SHP77 treated with DMSO at 0.1 percent for 48 hours (cell line): ENCODE measurements at regions not wholly inside any gene's neighbourhood (a gene's known extent, or its start where the extent isn't known, plus 50 kb on each side); places are given as distances from the start of the nearest gene placed in this dataset.

Experiments
- DNase-seq: peaks from one replicate; lab custom pipeline; 2025; lab: John Stamatoyannopoulos, UW

DNA sequence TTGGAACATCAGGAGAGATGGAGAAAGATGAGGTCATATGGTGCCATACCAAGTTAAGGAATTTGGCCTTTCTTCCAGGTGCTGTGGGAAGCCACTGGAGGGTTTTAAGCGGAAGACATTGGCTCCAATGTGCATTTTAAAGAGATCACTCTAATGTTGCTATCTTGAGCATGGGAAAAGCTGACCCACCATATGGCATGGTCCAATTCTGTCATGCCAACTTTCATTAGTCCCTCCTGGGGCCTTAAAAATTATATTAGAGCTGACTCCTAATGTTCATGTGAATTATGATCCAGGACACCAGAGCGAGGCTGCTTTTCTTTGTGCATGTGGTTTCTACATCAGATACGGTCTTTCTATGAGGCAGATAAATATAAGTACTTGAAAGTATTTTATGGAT is 335.0 kb upstream of the TSHZ2 start:
- DNase-seq = no peak

DNA sequence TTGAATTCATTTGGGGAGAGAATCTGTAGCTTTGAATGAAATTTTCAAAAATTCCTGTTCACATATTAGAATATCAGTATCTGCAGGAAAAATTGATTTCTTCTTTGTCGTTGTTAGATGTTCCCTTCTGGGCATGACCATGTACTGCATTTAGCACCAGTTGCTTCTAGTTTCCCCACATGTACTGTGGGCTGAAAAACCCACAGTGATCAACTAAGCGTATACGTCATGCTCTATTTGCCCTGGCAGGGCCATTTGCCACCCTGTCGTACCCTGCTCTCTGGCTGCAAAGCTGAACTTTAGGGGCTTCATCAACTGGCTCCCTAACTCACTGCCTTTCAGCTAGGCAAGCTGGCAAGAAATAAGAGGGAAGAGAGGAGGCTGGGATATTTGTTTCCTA is 340.7 kb upstream of the TSHZ2 start:
- no peak for DNase-seq

DNA sequence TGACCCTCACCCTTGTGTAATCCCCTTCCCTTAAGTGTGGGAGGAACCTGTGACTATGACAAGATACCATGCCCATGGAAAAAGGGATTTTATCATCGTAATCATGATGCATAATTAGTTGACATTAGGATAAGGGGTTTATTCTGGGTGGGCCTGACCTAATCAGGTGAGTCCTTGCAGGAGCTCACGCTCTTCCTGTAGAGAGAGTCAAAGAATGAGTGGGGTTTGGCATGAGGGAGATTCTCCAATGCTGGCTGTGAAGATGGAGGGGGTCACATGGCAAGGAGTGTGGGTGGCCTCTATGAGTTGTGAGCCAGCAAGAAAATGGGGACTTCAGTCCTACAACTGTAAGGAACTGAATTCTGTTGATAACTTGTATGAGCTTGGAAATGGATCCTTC is 342.0 kb upstream of the TSHZ2 start:
- no peak for DNase-seq

DNA sequence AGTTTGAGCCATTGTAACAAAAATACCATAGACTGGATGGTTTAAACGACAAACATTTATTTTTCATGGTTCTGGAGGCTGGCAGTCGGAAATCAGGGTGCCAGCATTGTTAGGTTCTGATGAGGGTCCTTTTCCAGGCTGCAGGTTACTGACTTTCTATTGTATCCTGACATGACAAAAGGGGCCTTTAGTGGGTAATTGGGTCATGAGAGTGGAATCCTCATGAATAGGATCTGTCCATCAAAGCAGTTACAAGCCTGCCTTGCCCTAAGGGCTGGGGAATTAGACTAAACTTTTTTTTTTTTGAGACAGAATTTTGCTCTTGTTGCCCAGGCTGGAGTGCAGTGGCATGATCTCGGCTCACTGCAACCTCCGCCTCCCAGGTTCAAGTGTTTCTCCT is 347.9 kb upstream of the TSHZ2 start:
- DNase-seq = no peak

DNA sequence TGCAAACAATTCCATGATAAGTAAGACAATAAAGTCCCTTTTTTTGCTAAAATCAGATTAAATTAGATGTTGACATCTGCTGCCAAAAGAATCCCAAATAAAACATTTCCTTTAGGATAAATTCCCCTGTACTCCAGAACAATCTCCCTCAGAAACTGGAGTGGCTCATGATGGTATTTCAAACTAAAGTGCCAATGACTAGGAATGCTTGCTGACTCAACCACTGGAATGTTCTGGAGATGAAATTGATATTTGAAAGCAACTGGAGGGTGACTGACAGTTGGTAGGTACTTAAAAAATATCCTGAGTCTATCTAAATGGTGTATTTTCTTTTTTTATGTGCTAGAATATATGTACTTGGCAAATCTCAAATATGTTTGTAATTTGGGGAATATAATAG is 350.1 kb upstream of the TSHZ2 start:
- no peak for DNase-seq

- DNase-seq = no peak
Measured at GRCh38 chr20:52621401-52621800, 350.8 kb upstream of the TSHZ2 start.

- DNase-seq = no peak
Measured at GRCh38 chr20:52619671-52620070, 352.5 kb upstream of the TSHZ2 start.

DNA sequence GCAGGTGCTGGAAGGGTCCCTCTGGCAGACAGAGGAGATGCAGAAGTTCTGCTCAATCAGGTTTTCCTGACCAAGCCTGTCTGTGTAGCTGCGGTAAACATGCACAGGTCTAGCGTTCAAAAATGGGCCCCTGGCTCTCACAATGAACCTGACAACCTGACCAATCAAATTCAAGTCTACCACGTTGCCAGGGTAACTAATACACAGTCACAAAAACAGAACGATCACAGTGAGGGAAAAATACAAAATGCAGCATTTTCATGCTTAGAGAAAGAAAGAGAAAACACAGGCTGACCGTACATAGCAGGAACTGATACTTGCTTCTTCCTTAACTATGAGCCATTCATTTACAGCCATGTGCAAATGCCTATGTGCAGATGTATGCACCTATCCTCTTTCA is 353.1 kb upstream of the TSHZ2 start:
- no peak for DNase-seq

GRCh38 chr20:52616629-52617028 is 355.5 kb upstream of the TSHZ2 start:
- no peak for DNase-seq

- no peak for DNase-seq
Measured at GRCh38 chr20:52614051-52614863, 357.9 kb upstream of the TSHZ2 start.

- DNase-seq = no peak
Measured at GRCh38 chr20:52612046-52612632, 360.0 kb upstream of the TSHZ2 start.

GRCh38 chr20:52610749-52611148 is 361.4 kb upstream of the TSHZ2 start:
- DNase-seq = no peak

DNA sequence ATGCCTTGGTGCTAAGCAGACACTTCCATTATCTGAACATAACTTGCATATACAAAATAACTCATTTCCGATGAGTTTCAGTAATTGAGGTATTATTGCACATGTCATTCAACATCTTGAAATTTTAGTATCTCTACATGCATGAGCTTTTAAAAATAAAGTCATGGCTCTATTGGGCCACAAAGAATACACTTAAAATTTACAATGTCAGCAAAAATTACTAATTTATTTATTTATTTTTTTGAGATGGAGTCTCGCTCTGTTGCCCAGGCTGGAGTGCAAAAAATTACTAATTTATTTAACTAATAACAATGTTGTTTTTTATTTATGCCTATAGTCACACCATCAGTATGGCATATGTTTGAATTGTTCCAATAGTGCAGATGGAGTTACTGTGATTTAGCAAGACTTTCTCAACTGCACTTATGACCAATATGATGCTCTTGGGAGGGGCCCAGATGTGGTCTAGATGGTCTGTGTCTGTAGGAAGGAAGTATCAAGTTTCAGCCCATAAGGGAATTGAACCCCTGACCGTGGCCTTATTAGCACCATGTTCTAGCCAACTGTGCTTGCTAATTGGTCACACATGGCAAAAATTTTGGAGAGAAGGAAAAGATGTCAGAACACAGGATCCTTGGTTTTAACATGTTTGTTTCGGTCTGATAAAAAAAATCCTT is 370.7 kb upstream of the TSHZ2 start:
- no peak for DNase-seq

- DNase-seq = no peak
Measured at GRCh38 chr20:52596256-52596655, 375.9 kb upstream of the TSHZ2 start.

DNA sequence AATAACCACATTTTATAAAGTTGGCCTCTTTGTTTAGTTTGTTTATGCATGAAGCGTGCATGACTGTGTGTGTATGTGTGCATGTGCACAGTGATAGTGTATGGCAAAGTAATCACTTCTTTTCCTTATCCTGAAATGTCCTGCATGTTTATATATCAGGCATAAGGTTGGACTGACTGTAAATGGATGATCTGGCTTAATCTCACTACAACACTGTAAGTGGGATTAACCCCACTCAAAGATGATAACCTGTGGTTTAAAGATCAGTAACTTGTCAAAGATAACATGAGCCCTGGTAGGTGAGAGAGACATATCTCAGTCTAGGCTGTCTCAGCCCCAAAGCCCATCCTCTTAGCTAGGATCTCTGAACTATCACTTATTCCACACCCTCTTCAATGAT is 376.6 kb upstream of the TSHZ2 start:
- DNase-seq = no peak

GRCh38 chr20:52593654-52594053 is 378.5 kb upstream of the TSHZ2 start:
- no peak for DNase-seq

- no peak for DNase-seq
Measured at GRCh38 chr20:52592567-52592966, 379.6 kb upstream of the TSHZ2 start.

- DNase-seq = no peak
Measured at GRCh38 chr20:52590100-52590499, 382.1 kb upstream of the TSHZ2 start.

GRCh38 chr20:52589251-52589812 is 382.8 kb upstream of the TSHZ2 start:
- DNase-seq = no peak

GRCh38 chr20:52586660-52587059 is 385.5 kb upstream of the TSHZ2 start:
- DNase-seq = no peak

- no peak for DNase-seq
Measured at GRCh38 chr20:52585333-52585732, 386.8 kb upstream of the TSHZ2 start.

DNA sequence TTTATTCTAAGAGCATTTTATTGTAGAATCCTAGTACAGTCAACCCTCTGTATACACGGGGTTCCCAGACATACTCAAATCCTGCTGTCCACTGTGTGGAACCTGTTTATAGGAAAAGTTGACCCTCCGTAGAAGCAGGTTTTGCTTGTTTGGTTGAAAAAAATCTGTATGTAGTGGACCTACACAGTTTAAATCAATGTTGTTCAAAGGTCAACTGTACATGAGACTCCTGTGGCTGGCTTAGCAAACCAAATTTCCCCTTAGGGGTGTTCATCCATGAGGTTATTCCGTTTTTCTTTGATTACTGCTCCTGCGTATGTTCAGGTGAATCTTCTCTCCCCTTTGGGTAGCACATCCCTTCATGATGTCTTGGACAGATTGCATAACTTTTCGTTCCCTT is 387.0 kb upstream of the ZFP64 start:
- no peak for DNase-seq

- no peak for DNase-seq
Measured at GRCh38 chr20:52577696-52578095, 386.1 kb upstream of the ZFP64 start.
